OCI-LY7 (cell line): ENCODE measurements at regions not wholly inside any gene's neighbourhood (a gene's known extent, or its start where the extent isn't known, plus 50 kb on each side); places are given as distances from the start of the nearest gene placed in this dataset.
"Not testable (repeated sequence)": the region's sequence is repeated elsewhere in the genome, so short reads cannot be mapped to it uniquely, and the experiment has no call there.

Source experiments
- BruUV-seq: library from RNA; stranded (reverse); fragments of 400-500 nt; replicated peaks from 2 replicates; lab custom pipeline; 2021; lab: Mats Ljungman, UMichigan
- CTCF ChIA-PET: fragments of 300-600 bp; sonication (Branson Sonifier 250); formaldehyde crosslinking; loops from one replicate; lab custom pipeline; 2022; ENCODE audit warnings: antibody characterized with exemption; ENCODE audit not compliant: unreplicated experiment; lab: Charles Lee
- POLR2A ChIA-PET: fragments of 300-600 bp; sonication (Branson Sonifier 250); formaldehyde crosslinking; loops from one replicate; lab custom pipeline; 2022; ENCODE audit warnings: antibody characterized with exemption; lab: Charles Lee
- DNase-seq: peaks from one replicate; pipeline ENCODE4 v3.0.0-alpha.2; 2015; ENCODE audit warnings: low spot score
- H2AFZ ChIP-seq: fragments of 200-600 bp; sonication (generic), shearing (Covaris generic); 2 replicates; pipeline ENCODE4 v1.6.1; 2014; ENCODE audit warnings: mild to moderate bottlenecking, antibody characterized with exemption, low read length, moderate library complexity
- H3K27ac ChIP-seq: fragments of 200-600 bp; sonication (generic); 2 replicates; pipeline ENCODE4 v1.5.1; 2014; ENCODE audit warnings: mixed run types, low read depth, mild to moderate bottlenecking, moderate library complexity, low read length, inconsistent platforms; ENCODE audit not compliant: poor library complexity, severe bottlenecking
- H3K36me3 ChIP-seq: fragments of 200-600 bp; sonication (generic); 2 replicates; pipeline ENCODE4 v1.6.1; 2014; ENCODE audit warnings: mild to moderate bottlenecking, antibody characterized with exemption, low read length, moderate library complexity, mixed read lengths; ENCODE audit not compliant: insufficient read depth
- H3K4me1 ChIP-seq: fragments of 200-600 bp; sonication (generic); 2 replicates; pipeline ENCODE4 v1.5.1; 2014; ENCODE audit warnings: mild to moderate bottlenecking, low read length; ENCODE audit not compliant: insufficient read depth, poor library complexity, severe bottlenecking
- H3K4me2 ChIP-seq: fragments of 200-600 bp; sonication (generic); 2 replicates; pipeline ENCODE4 v1.6.1; 2014; ENCODE audit warnings: mild to moderate bottlenecking, low read length
- H3K4me3 ChIP-seq: fragments of 200-600 bp; sonication (generic); 2 replicates; pipeline ENCODE4 v1.5.1; 2014; ENCODE audit warnings: mild to moderate bottlenecking, low read depth, low read length; ENCODE audit not compliant: poor library complexity, severe bottlenecking
- H3K79me2 ChIP-seq: fragments of 200-600 bp; sonication (generic); 2 replicates; pipeline ENCODE4 v1.6.1; 2016; ENCODE audit warnings: low read depth, mild to moderate bottlenecking, low read length, moderate library complexity, mixed read lengths; ENCODE audit not compliant: insufficient read depth
- H3K9me2 ChIP-seq: fragments of 200-600 bp; sonication (generic); 2 replicates; pipeline ENCODE4 v1.6.1; 2016; ENCODE audit warnings: mild to moderate bottlenecking, low read length, mixed read lengths; ENCODE audit not compliant: insufficient read depth
- H3K9me3 ChIP-seq: fragments of 200-600 bp; sonication (generic); 2 replicates; pipeline ENCODE4 v1.6.1; 2014; ENCODE audit warnings: mild to moderate bottlenecking, mixed run types, low read length, mixed read lengths
- H4K20me1 ChIP-seq: fragments of 200-600 bp; sonication (generic); 2 replicates; pipeline ENCODE4 v1.6.1; 2014; ENCODE audit warnings: mild to moderate bottlenecking, antibody characterized with exemption, low read length, moderate library complexity, mixed read lengths; ENCODE audit not compliant: insufficient read depth
- CTCF ChIP-seq: fragments of 200-600 bp; sonication (generic); conservative IDR thresholded peaks from 2 replicates; pipeline ENCODE4 v1.5.1; 2014; ENCODE audit warnings: mild to moderate bottlenecking, antibody characterized with exemption, low read length, moderate library complexity, mixed read lengths
- EZH2phosphoT487 ChIP-seq: fragments of 200-600 bp; sonication (generic); IDR thresholded peaks from 2 replicates; pipeline ENCODE4 v1.6.1; 2018; ENCODE audit warnings: low read depth, borderline replicate concordance, mild to moderate bottlenecking, mixed run types, antibody characterized with exemption, low read length, moderate library complexity, mixed read lengths
- intact Hi-C: fragments of 100-400 bp; cut with micrococcal nuclease; formaldehyde crosslinking; loops from one replicate; pipeline ENCODE4 v1.10.0; 2022; ENCODE audit not compliant: unreplicated experiment

- Histone ChIP-seq H3K9me2 (no peaks in the 10 kb centered on the region), H3K79me2 (no peaks in the 10 kb centered on the region), H3K4me3 (no peak overlapping the region), H4K20me1 (no peaks in the 10 kb centered on the region), H3K4me2 (no peak overlapping the region), H3K4me1 (no peaks in the 10 kb centered on the region), H3K9me3 (no peaks in the 10 kb centered on the region), H3K36me3 (no peaks in the 10 kb centered on the region), H2AFZ (no peak overlapping the region), H3K27ac (no peak overlapping the region)
- CTCF ChIA-PET: no interaction called here
- no peak for TF ChIP-seq CTCF
- TF ChIP-seq EZH2phosphoT487: no peak
- DNase-seq: no peak
- intact Hi-C loops: no loop called here
- BruUV-seq: no TSS peak
- POLR2A ChIA-PET: no interaction called here
Observed at GRCh38 chr18:67385455-67385854, 131.1 kb downstream of the DSEL start.

- intact Hi-C loops, H3K9me2 ChIP-seq, H4K20me1 ChIP-seq, H3K79me2 ChIP-seq, H2AFZ ChIP-seq, BruUV-seq, POLR2A ChIA-PET, H3K36me3 ChIP-seq, H3K9me3 ChIP-seq, CTCF ChIA-PET, H3K4me2 ChIP-seq, DNase-seq, H3K4me3 ChIP-seq, H3K27ac ChIP-seq, H3K4me1 ChIP-seq: not testable (repeated sequence)
Observed at GRCh38 chr18:67384057-67384456, 132.5 kb downstream of the DSEL start.

- no peak for TF ChIP-seq EZH2phosphoT487
- TF ChIP-seq CTCF: no peak
- DNase-seq: no peak
- no peak overlapping the region for H2AFZ ChIP-seq
- intact Hi-C loops: no loop called here
- CTCF ChIA-PET: no interaction called here
- H3K4me1 ChIP-seq: no peaks in the 10 kb centered on the region
- no peak overlapping the region for H3K4me2 ChIP-seq
- no peaks in the 10 kb centered on the region for H3K9me3 ChIP-seq
- no TSS peak for BruUV-seq
- H3K36me3 ChIP-seq: no peaks in the 10 kb centered on the region
- H4K20me1 ChIP-seq: no peaks in the 10 kb centered on the region
- POLR2A ChIA-PET: no interaction called here
- no peaks in the 10 kb centered on the region for H3K79me2 ChIP-seq
- H3K9me2 ChIP-seq: no peaks in the 10 kb centered on the region
- H3K27ac ChIP-seq: no peak overlapping the region
- no peak overlapping the region for H3K4me3 ChIP-seq
Observed at GRCh38 chr18:67381608-67382150, 134.8 kb downstream of the DSEL start.
